Coronary artery (tissue), 2 donors: ENCODE measurements at regions not wholly inside any gene's neighbourhood (a gene's known extent, or its start where the extent isn't known, plus 50 kb on each side); places are given as distances from the start of the nearest gene placed in this dataset.

Experiments used
- DNase-seq: peaks from one replicate; pipeline ENCODE4 v3.0.0-alpha.2; 2017; ENCODE audit warnings: low spot score
- H3K27ac ChIP-seq, 2 donors: fragments of 200-600 bp; sonication (generic); one replicate each; pipeline ENCODE4 v1.5.1; 2016 to 2019
- H3K4me3 ChIP-seq: fragments of 200-600 bp; sonication (generic); 2 replicates; pipeline ENCODE4 v1.5.1; 2016; ENCODE audit warnings: mild to moderate bottlenecking, moderate library complexity
- CTCF ChIP-seq: fragments of 200-600 bp; sonication (generic); IDR thresholded peaks from one replicate; pipeline ENCODE4 v1.5.1; 2019; ENCODE audit warnings: antibody characterized with exemption

DNA sequence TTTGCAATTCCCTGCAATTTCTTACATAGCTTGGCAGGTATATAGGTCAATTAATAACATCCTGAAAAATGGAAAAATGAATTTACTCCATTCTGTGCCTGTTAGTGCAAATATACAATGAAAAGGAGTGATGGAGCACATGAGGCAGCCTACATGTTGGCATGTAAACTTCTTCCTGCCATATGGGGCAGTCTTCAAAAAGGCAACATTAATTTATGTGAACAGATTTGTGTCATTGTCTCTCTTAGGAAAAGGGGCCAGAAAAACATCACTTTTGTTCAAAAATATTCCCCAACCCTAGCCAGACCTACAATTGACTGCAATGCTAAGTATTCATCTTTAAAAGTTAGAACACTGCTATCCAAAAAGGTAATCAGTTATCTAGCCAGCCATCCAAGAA lies 332.2 kb downstream of the TBC1D4 start:
- no peak overlapping the region for H3K4me3 ChIP-seq
- TF ChIP-seq CTCF, result no peak
- no peak overlapping the region for H3K27ac ChIP-seq
- DNase-seq, result no peak

DNA sequence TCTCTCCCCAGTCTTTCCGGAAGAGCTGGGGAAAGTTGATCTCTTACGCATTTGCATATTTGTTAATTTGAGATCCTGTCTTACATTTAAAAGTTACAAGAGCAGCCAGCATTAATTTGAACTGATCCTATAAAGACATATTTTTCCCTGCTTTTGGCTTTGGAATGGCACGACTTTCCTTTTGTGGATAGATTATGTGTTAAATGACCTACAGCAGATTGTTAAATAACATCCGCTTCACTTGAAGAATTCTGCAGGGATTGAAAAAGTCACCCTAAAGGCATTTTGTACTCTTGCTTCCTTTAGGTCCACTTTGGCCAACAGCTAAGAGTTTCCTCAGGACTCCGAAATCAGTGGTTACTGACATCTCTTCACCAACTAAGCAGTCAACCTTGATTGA lies 334.0 kb downstream of the TBC1D4 start:
- no peak overlapping the region for H3K27ac ChIP-seq
- no peak for TF ChIP-seq CTCF
- DNase-seq, result no peak
- no peak overlapping the region for H3K4me3 ChIP-seq

- DNase-seq, result no peak
- Histone ChIP-seq H3K27ac (no peak overlapping the region), H3K4me3 (no peak overlapping the region)
- no peak for TF ChIP-seq CTCF
These were observed 335.5 kb downstream of the TBC1D4 start for GRCh38 chr13:75146436-75146835.

DNA sequence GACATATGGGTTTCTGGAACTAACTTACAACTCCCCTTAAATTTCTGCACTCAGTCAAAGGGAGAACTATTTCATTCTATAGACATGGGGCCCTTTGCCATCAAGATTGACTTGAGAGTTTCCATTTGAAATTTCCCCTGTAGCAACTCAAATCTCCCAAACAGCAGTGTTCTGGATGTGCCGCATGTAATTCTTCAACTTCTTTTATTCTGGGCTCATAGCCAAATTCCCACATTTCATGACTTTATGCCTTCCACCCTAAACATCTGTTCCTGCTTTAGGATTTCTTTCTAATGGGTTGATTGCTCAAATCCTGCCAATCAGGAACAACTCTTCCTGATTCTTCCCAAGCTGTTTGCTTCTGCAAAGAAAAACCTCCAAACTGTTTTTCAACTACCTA lies 336.0 kb downstream of the TBC1D4 start:
- H3K27ac ChIP-seq, result no peak overlapping the region
- H3K4me3 ChIP-seq, result no peak overlapping the region
- TF ChIP-seq CTCF, result no peak
- DNase-seq, result no peak

DNA sequence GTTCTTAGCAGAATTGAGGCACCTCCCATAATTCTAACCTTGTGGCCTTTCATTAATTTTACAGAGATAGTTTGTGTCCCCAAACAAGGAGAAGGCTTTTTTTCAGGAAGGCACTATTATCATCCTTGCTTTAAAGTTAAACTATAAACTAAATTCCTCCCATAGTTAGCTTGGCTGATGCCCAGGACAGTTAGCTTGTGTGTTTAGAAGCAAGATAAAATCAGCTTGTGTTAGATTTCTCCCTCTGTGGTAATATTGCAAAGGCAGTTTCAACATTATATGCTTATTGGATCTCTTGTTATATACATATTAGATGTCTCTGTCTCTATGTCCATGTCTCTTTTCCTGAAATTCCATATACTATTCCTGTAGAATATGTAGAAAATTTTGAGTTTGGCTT lies 342.7 kb downstream of the TBC1D4 start:
- no peak for DNase-seq
- Histone ChIP-seq H3K4me3 (no peak overlapping the region), H3K27ac (no peak overlapping the region)
- TF ChIP-seq CTCF, result no peak

DNA sequence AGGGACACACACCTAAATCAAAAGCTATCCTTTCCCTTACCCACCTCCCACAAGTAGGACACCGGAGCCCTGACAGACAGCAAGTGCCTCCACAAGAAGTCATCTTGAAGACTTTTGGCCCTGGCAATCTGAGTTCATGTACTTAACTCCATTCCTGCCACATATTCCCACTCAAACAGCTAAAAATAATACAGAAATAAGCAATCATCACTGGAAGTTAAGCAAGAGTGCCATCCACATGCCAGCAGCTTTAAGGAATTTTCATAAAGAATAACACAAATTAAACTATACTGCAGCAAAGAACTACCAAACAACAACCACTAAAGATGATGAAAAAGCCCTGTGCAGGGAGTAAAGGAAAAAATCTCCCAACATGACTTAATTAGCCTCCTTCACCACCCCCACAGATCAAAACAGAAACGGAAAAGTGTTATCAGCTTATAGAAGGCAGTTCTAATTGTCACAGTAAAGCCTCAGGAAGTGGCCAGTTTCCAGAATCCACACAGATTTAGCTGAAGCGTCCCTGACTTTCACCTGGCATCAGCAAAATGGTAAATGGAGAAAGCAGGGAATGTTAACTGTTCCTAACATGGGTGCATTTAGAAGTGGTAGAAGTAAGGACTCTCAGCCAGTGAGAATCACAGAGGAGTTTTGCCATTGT lies 343.9 kb downstream of the TBC1D4 start:
- DNase-seq, result no peak
- no peak overlapping the region for H3K4me3 ChIP-seq
- no peak overlapping the region for H3K27ac ChIP-seq
- TF ChIP-seq CTCF, result no peak

DNA sequence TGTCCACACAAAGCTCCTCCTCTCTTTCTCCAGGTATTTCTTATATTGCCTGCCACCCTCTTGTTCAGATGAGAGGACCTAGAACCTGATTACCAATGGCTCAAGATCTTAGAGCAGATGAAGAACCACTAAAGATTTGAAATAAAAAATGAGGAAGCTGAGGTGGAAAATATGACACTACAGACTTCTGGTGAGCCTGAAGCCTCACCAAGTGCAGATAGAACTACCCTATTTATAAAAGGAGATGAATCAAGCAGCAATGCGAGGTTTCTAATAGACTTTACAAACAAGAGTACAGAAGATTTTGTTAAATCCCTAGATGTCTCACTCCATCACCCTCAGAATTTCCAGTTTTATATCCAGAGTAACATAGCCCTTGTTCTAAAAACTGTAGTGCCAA lies 345.8 kb downstream of the TBC1D4 start:
- no peak for TF ChIP-seq CTCF
- H3K27ac ChIP-seq, result no peak overlapping the region
- DNase-seq, result no peak
- no peak overlapping the region for H3K4me3 ChIP-seq
